ENCODE measurements at regions not wholly inside any gene's neighbourhood (a gene's known extent, or its start where the extent isn't known, plus 50 kb on each side); places are given as distances from the start of the nearest gene placed in this dataset.
"Not testable (repeated sequence)": the region's sequence is repeated elsewhere in the genome, so short reads cannot be mapped to it uniquely, and the experiment has no call there.

GRCh38 chr1:189216886-189217285, 1260.8 kb downstream of the BRINP3 start:
- no peak overlapping the region for H3K4me3 ChIP-seq (ENCODE audit: low read depth, low read length)
- no peak for DNase-seq (ENCODE audit: low read depth)
- no peak for TF ChIP-seq CTCF (conservative IDR thresholded peaks at IDR 0.05; ENCODE audit: low read depth, low read length)

DNA sequence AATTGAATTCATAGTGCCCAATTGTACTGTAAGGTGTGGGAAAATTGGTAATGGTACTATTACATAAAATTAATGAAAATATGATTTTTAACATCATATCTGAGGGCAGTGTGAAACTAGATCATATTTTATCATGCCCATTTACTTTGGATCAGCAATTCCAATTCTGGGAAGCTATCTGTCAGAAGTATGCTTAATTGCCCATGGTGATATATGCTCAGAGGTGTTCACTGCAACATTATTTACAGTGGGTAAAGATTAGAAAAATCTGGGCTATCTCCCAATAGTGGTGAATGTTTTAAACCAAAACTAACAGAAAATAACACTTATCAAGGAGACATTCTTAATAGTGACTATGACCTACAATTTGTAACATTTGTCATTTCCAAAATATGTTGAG, 1260.0 kb downstream of the BRINP3 start:
- H3K4me3 ChIP-seq (ENCODE audit: low read depth, low read length) = no peak overlapping the region
- no peak for TF ChIP-seq CTCF (conservative IDR thresholded peaks at IDR 0.05; ENCODE audit: low read depth, low read length)
- no peak for DNase-seq (ENCODE audit: low read depth)

DNA sequence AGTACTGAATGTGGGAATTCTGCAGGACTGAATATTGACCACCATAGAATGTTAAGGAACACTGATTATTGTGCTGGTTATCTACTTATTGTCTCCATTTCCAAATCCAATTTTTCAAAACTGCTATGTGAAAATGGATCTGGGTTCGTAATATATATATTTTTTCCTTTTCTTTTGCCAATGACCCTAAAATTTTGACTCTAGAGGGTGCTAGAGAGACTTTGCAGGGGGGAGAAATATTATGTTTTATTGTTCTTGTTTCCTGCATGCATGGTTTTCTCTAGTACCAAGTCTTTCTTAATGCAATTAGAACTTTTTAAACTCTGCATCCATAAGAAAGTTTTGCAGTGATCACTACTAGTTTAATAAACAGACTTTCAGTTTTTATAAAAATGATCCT, 1256.9 kb downstream of the BRINP3 start:
- TF ChIP-seq CTCF (conservative IDR thresholded peaks at IDR 0.05; ENCODE audit: low read depth, low read length) = peak; percentile 42
- H3K4me3 ChIP-seq (ENCODE audit: low read depth, low read length) = no peak overlapping the region
- peak; percentile 5 for DNase-seq (ENCODE audit: low read depth)

GRCh38 chr1:189225794-189226145, 1251.9 kb downstream of the BRINP3 start:
- not testable (repeated sequence) for DNase-seq (ENCODE audit: low read depth); H3K4me3 ChIP-seq (ENCODE audit: low read depth, low read length)

GRCh38 chr1:189226779-189227178, 1250.9 kb downstream of the BRINP3 start:
- H3K4me3 ChIP-seq (ENCODE audit: low read depth, low read length) = no peak overlapping the region
- DNase-seq (ENCODE audit: low read depth) = no peak
- no peak for TF ChIP-seq CTCF (conservative IDR thresholded peaks at IDR 0.05; ENCODE audit: low read depth, low read length)

DNA sequence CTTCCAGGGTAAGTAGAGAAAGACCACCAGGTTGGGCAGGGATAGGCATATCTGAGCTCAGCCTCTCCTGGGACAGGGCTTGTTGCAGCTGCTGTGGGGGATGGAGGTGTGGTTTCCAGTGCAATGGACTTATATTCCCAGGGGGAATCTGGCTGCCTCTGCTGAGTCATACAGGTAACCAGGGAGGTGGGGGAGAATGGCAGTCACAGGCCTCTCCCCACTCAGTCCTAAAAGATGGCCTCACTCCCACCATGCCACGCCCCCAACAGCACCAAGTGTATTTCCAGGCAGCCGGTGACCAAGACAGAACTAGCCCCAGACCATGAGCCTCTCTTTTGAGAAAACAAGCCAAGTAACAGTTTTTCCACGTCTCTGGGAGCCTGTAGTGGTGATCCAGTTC, 1240.7 kb downstream of the BRINP3 start:
- no peak for DNase-seq (ENCODE audit: low read depth)
- no peak for TF ChIP-seq CTCF (conservative IDR thresholded peaks at IDR 0.05; ENCODE audit: low read depth, low read length)
- H3K4me3 ChIP-seq (ENCODE audit: low read depth, low read length) = no peak overlapping the region

- no peak for TF ChIP-seq CTCF (conservative IDR thresholded peaks at IDR 0.05; ENCODE audit: low read depth, low read length)
- H3K4me3 ChIP-seq (ENCODE audit: low read depth, low read length) = no peak overlapping the region
- DNase-seq (ENCODE audit: low read depth) = no peak
Observed at GRCh38 chr1:189253601-189254350, 1223.9 kb downstream of the BRINP3 start.

GRCh38 chr1:189261128-189261527, 1216.5 kb downstream of the BRINP3 start:
- H3K4me3 ChIP-seq (ENCODE audit: low read depth, low read length); DNase-seq (ENCODE audit: low read depth): not testable (repeated sequence)

Data from choroid plexus epithelial cell (primary cell).